Fibroblast of lung (primary cell): ENCODE measurements at regions not wholly inside any gene's neighbourhood (a gene's known extent, or its start where the extent isn't known, plus 50 kb on each side); places are given as distances from the start of the nearest gene placed in this dataset.

Source experiments
- CTCF ChIP-seq, 2 donors: IDR thresholded peaks in 1 of 2; conservative IDR thresholded peaks in 1 of 2; 1 replicate in 1 of 2; 2 replicates in 1 of 2; pipeline ENCODE4 v1.5.1; 2011 to 2012; ENCODE audit warnings: low read length in 2 of 2, control low read depth in 1 of 2, inconsistent platforms in 1 of 2, low read depth in 1 of 2, mild to moderate bottlenecking in 1 of 2
- EZH2 ChIP-seq: IDR thresholded peaks from 2 replicates; pipeline ENCODE4 v1.5.1; 2012; ENCODE audit warnings: low read length, control low read depth, mild to moderate bottlenecking; ENCODE audit errors: missing control alignments

GRCh38 chr13:42394361-42394708, 122.4 kb downstream of the AKAP11 start:
- TF ChIP-seq CTCF (conservative IDR thresholded peaks at IDR 0.05 in 1 of 2, IDR thresholded peaks at IDR 0.05 in 1 of 2; ENCODE audit: low read depth in 1 of 2, low read length in 2 of 2) (no peak), EZH2 (no peak)
